ENCODE measurements at regions not wholly inside any gene's neighbourhood (a gene's known extent, or its start where the extent isn't known, plus 50 kb on each side); places are given as distances from the start of the nearest gene placed in this dataset.

DNA sequence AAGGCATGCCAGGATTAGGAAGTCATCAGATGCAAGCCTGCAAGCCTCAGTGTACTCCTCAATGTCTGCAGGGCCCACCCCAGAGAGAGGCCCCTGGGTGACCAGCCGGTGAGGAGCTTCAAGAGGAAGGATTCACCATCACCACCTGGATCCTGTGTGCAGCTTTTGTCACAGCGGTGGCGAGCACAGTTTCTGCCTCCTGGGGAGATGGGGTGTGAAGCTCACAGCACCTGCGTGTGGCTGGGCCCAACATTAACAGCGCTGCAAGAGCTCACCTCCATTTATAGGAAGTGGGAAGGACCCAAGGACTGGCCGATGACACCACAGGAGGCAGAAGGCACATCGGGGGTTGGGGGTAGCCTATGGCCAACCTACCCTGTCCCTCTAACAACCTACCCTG lies 235.3 kb downstream of the CTTN start:
- Histone ChIP-seq H3K27ac (no peak overlapping the region), H3K4me3 (no peak overlapping the region), H3K4me1 (no peaks in the 10 kb centered on the region), H3K27me3 (peaks cover 0 to 40% of the 10 kb centered on the region in 2 donors), H3K9me3 (no peaks in the 10 kb centered on the region), H3K36me3 (no peaks in the 10 kb centered on the region)
- TF ChIP-seq, protein P1, sequence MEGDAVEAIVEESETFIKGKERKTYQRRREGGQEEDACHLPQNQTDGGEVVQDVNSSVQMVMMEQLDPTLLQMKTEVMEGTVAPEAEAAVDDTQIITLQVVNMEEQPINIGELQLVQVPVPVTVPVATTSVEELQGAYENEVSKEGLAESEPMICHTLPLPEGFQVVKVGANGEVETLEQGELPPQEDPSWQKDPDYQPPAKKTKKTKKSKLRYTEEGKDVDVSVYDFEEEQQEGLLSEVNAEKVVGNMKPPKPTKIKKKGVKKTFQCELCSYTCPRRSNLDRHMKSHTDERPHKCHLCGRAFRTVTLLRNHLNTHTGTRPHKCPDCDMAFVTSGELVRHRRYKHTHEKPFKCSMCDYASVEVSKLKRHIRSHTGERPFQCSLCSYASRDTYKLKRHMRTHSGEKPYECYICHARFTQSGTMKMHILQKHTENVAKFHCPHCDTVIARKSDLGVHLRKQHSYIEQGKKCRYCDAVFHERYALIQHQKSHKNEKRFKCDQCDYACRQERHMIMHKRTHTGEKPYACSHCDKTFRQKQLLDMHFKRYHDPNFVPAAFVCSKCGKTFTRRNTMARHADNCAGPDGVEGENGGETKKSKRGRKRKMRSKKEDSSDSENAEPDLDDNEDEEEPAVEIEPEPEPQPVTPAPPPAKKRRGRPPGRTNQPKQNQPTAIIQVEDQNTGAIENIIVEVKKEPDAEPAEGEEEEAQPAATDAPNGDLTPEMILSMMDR (IDR thresholded peaks at IDR 0.05): no peak
- DNase-seq: no peak
- intact Hi-C loops (cut with DNase I; ENCODE audit: low total_unique reads): no loop called here

DNA sequence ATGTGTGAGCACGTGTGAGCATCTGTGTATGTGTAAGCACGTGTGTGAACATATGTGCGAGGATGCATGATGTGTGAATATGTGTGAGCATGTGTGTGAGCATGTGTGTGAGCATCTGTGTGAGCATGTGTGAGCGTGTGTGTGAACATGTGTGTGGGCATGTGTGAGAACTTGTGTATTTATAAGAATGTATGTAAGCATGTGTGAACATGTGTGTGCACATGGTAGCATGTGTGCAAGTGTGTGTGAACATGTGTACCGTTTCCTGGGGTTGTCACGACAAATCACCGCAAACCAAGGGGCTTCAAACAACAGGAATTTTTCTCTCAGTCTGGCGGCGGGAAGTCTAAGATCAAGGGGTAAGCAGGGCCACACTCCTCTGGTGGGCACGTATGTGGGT lies 238.3 kb downstream of the CTTN start:
- TF ChIP-seq, protein P1 (IDR thresholded peaks at IDR 0.05): no peak
- no peaks in the 10 kb centered on the region for H3K4me1 ChIP-seq
- intact Hi-C loops (cut with DNase I; ENCODE audit: low total_unique reads): no loop called here
- no peak overlapping the region for H3K4me3 ChIP-seq
- no peaks in the 10 kb centered on the region for H3K36me3 ChIP-seq
- H3K27me3 ChIP-seq: peaks cover 0 to 35% of the 10 kb centered on the region in 2 donors
- H3K9me3 ChIP-seq: no peaks in the 10 kb centered on the region
- DNase-seq: no peak
- no peak overlapping the region for H3K27ac ChIP-seq

DNA sequence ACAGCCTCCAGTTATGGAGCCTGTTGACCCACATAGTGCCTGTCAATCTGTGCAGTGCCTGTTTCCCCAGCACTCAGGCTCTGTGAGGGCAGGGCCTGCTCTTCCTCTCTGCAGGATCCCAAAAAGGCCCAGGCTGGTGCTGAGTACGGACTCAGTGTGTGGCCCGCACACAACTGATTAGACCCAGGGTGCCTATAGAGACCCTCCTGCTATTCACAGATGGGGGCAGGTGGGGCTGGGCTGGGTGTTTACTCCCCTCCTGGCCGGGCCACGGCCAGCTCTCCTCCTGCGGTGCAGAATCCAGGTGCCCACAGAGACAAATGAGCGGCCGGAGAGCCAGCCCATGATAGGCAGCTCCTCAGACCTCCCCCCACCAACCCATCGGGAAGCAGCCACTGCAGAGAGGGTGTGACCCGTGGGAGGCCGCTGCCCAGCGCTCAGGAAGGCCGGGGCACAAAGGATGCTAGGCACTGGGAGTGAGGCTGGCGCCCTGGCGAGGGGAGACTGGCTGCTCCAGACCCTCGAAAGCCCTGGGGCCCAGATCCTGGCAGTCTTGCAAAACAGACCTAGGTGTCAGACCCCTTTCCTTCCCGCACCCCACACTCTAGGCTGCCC lies 239.0 kb downstream of the CTTN start:
- peaks cover 0 to 41% of the 10 kb centered on the region in 2 donors for H3K27me3 ChIP-seq
- no peak overlapping the region for H3K27ac ChIP-seq
- intact Hi-C loops (cut with DNase I; ENCODE audit: low total_unique reads): no loop called here
- no peaks in the 10 kb centered on the region for H3K36me3 ChIP-seq
- no peaks in the 10 kb centered on the region for H3K4me1 ChIP-seq
- no peak for DNase-seq
- H3K4me3 ChIP-seq: no peak overlapping the region
- no peaks in the 10 kb centered on the region for H3K9me3 ChIP-seq
- TF ChIP-seq, protein P1 (IDR thresholded peaks at IDR 0.05): no peak

DNA sequence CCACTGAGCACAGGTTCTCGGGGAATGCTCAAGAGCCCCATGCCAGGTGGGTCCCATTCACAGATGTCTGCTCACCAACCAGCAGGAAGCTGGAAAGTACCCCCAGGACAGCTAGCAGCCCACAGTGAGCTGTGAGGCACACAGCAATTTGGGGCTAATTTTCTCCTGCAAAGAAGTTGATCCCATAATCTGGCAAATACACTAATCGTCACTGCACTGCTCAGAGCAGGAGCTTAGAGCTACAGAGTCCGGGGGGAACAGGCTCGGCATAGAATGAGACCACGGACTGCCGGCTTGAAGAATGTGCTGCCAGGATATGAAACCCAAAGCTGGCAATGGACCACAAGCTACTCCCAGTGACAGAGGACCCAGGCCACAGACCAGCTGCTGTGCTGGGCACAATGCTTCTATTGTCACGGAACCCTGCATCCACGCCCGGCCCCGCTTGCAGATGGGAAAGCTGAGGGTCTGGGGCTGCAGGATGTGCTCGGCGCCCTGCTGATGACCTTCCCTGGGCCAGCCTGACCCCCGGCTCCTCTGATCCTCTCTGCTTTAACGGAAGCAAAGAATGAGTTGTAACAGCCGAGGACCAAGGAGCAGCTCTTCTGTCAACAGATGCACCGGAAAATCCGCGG lies 239.7 kb downstream of the CTTN start:
- TF ChIP-seq, protein P1 (IDR thresholded peaks at IDR 0.05): no peak
- Histone ChIP-seq H3K36me3 (no peaks in the 10 kb centered on the region), H3K4me1 (no peaks in the 10 kb centered on the region), H3K4me3 (no peak overlapping the region), H3K27ac (no peak overlapping the region), H3K9me3 (no peaks in the 10 kb centered on the region), H3K27me3 (peaks cover 0 to 49% of the 10 kb centered on the region in 2 donors)
- DNase-seq: no peak
- intact Hi-C loops (cut with DNase I; ENCODE audit: low total_unique reads): no loop called here

DNA sequence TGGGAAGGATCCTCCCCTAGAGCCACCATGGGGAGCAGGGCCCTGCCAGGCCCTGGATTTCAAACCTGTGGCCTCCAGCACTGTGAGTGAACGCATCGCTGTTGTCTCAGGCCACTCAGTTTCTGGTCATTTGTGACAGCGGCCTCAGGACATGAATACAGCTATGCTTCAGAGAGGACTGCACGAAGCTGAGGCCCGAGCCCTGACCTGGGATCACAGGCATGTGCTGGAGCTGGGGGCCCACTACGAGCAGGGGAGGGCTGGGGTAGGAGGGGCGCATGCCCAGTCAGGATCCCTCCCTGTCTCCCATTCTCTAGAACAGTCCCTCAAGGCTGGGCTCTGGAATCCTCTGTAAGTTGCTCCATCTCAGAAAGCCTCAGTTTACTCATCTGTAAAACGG lies 242.1 kb downstream of the CTTN start:
- Histone ChIP-seq H3K9me3 (no peaks in the 10 kb centered on the region), H3K4me3 (no peak overlapping the region), H3K27ac (no peak overlapping the region), H3K36me3 (no peaks in the 10 kb centered on the region), H3K4me1 (no peaks in the 10 kb centered on the region), H3K27me3 (peaks cover 0 to 64% of the 10 kb centered on the region in 2 donors)
- DNase-seq: no peak
- TF ChIP-seq, protein P1 (IDR thresholded peaks at IDR 0.05): no peak
- intact Hi-C loops (cut with DNase I; ENCODE audit: low total_unique reads): no loop called here
